ENCODE measurements at regions not wholly inside any gene's neighbourhood (a gene's known extent, or its start where the extent isn't known, plus 50 kb on each side); places are given as distances from the start of the nearest gene placed in this dataset.

DNA sequence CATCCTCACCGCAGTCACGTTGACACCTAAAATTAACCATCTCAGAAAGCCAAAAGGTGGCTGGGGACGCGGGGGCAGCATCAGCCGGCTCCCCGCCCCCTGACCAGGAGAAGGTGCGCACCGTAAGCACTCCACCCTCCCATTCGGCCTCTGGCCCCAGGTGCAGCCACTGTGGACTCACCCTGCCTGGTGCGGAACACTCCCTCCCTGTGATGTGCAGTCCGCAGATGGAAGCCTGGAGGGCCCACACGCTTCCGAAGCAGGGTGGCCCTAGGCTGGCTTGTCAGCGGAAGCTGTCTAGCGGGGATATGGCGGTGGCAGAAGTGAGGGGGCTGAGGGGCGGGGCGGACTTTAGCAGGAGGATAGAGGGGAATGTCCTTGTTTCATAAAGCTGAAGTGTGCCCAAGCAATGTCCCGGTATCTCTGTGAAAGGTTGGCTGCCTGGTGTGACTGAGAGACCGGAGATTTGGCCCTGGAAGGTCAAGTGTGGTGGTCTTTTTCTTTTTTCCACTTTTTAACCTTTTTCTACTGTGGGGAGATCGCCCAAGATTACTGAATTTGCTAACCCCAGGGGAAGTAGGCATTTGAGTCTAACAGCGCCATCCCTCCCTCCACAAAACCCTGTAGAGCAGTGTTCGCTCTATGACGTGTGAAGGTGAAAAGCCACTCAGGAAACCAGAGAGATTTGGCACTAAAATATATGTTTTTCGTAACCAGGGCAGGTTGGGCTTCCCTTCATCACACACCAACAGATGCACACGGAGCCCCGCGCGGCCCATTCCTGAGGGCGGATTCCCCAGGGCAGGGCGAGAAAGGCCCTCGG, 74.7 kb downstream of the CXCL12 start:
- TF ChIP-seq, protein P1, sequence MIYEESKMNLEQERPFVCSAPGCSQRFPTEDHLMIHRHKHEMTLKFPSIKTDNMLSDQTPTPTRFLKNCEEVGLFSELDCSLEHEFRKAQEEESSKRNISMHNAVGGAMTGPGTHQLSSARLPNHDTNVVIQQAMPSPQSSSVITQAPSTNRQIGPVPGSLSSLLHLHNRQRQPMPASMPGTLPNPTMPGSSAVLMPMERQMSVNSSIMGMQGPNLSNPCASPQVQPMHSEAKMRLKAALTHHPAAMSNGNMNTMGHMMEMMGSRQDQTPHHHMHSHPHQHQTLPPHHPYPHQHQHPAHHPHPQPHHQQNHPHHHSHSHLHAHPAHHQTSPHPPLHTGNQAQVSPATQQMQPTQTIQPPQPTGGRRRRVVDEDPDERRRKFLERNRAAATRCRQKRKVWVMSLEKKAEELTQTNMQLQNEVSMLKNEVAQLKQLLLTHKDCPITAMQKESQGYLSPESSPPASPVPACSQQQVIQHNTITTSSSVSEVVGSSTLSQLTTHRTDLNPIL (CRISPR knock-in tag; IDR thresholded peaks at IDR 0.05; ENCODE audit: low read depth), result no peak
- no peak for TF ChIP-seq ZFP3 (CRISPR knock-in tag; IDR thresholded peaks at IDR 0.05)
- no peak for TF ChIP-seq OSR1 (CRISPR knock-in tag; IDR thresholded peaks at IDR 0.05)
- TF ChIP-seq ESRRG (CRISPR knock-in tag; IDR thresholded peaks at IDR 0.05), result no peak
- no peak for ATAC-seq

DNA sequence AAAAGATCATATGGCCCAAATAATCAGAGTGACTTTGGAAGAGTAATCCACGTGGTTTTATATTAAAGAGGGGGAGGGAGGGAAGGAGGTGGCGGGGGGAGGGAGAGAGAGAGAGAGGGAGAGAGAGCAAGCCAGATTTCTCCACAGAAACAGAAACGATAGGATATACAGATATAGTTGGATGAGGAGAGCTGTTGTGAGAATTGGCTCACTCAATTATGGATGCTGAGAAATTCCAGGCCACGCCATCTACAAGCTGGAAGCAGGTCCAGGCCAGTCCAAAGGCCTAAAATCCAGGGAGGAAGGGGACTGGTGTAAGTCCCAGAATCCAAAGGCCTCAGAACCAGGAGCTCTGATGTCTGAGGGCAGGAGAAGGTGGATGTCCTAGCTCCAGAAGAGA, 75.5 kb downstream of the CXCL12 start:
- ATAC-seq, result no peak
- TF ChIP-seq GLIS3 (CRISPR knock-in tag; IDR thresholded peaks at IDR 0.05), result no peak
- TF ChIP-seq SNAI2 (CRISPR knock-in tag; IDR thresholded peaks at IDR 0.05), result no peak
- TF ChIP-seq ZFP30 (CRISPR knock-in tag; IDR thresholded peaks at IDR 0.05), result no peak
- no peak for TF ChIP-seq PPARA (CRISPR knock-in tag; IDR thresholded peaks at IDR 0.05; ENCODE audit: borderline replicate concordance)
- TF ChIP-seq, protein P2, sequence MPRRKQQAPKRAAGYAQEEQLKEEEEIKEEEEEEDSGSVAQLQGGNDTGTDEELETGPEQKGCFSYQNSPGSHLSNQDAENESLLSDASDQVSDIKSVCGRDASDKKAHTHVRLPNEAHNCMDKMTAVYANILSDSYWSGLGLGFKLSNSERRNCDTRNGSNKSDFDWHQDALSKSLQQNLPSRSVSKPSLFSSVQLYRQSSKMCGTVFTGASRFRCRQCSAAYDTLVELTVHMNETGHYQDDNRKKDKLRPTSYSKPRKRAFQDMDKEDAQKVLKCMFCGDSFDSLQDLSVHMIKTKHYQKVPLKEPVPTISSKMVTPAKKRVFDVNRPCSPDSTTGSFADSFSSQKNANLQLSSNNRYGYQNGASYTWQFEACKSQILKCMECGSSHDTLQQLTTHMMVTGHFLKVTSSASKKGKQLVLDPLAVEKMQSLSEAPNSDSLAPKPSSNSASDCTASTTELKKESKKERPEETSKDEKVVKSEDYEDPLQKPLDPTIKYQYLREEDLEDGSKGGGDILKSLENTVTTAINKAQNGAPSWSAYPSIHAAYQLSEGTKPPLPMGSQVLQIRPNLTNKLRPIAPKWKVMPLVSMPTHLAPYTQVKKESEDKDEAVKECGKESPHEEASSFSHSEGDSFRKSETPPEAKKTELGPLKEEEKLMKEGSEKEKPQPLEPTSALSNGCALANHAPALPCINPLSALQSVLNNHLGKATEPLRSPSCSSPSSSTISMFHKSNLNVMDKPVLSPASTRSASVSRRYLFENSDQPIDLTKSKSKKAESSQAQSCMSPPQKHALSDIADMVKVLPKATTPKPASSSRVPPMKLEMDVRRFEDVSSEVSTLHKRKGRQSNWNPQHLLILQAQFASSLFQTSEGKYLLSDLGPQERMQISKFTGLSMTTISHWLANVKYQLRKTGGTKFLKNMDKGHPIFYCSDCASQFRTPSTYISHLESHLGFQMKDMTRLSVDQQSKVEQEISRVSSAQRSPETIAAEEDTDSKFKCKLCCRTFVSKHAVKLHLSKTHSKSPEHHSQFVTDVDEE (CRISPR knock-in tag; IDR thresholded peaks at IDR 0.05), result no peak
- no peak for TF ChIP-seq TOX (CRISPR knock-in tag; IDR thresholded peaks at IDR 0.05; ENCODE audit: borderline replicate concordance)
- TF ChIP-seq, protein P3, sequence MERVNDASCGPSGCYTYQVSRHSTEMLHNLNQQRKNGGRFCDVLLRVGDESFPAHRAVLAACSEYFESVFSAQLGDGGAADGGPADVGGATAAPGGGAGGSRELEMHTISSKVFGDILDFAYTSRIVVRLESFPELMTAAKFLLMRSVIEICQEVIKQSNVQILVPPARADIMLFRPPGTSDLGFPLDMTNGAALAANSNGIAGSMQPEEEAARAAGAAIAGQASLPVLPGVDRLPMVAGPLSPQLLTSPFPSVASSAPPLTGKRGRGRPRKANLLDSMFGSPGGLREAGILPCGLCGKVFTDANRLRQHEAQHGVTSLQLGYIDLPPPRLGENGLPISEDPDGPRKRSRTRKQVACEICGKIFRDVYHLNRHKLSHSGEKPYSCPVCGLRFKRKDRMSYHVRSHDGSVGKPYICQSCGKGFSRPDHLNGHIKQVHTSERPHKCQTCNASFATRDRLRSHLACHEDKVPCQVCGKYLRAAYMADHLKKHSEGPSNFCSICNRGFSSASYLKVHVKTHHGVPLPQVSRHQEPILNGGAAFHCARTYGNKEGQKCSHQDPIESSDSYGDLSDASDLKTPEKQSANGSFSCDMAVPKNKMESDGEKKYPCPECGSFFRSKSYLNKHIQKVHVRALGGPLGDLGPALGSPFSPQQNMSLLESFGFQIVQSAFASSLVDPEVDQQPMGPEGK (CRISPR knock-in tag; IDR thresholded peaks at IDR 0.05; ENCODE audit: borderline replicate concordance), result no peak
- no peak for TF ChIP-seq ZNF565 (CRISPR knock-in tag; conservative IDR thresholded peaks at IDR 0.05; ENCODE audit: low read depth)
- no peak for TF ChIP-seq ARNTL (CRISPR knock-in tag; IDR thresholded peaks at IDR 0.05; ENCODE audit: borderline replicate concordance, low read depth)
- TF ChIP-seq, protein P1 (CRISPR knock-in tag; IDR thresholded peaks at IDR 0.05; ENCODE audit: low read depth), result no peak
- no peak for TF ChIP-seq OSR1 (CRISPR knock-in tag; IDR thresholded peaks at IDR 0.05)
- TF ChIP-seq, protein P4, sequence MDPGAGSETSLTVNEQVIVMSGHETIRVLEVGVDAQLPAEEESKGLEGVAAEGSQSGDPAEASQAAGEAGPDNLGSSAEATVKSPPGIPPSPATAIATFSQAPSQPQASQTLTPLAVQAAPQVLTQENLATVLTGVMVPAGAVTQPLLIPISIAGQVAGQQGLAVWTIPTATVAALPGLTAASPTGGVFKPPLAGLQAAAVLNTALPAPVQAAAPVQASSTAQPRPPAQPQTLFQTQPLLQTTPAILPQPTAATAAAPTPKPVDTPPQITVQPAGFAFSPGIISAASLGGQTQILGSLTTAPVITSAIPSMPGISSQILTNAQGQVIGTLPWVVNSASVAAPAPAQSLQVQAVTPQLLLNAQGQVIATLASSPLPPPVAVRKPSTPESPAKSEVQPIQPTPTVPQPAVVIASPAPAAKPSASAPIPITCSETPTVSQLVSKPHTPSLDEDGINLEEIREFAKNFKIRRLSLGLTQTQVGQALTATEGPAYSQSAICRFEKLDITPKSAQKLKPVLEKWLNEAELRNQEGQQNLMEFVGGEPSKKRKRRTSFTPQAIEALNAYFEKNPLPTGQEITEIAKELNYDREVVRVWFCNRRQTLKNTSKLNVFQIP (CRISPR knock-in tag; IDR thresholded peaks at IDR 0.05; ENCODE audit: borderline replicate concordance, low read depth), result no peak
- TF ChIP-seq ZC3H10 (CRISPR knock-in tag; IDR thresholded peaks at IDR 0.05), result no peak
- no peak for TF ChIP-seq ZFP3 (CRISPR knock-in tag; IDR thresholded peaks at IDR 0.05)

DNA sequence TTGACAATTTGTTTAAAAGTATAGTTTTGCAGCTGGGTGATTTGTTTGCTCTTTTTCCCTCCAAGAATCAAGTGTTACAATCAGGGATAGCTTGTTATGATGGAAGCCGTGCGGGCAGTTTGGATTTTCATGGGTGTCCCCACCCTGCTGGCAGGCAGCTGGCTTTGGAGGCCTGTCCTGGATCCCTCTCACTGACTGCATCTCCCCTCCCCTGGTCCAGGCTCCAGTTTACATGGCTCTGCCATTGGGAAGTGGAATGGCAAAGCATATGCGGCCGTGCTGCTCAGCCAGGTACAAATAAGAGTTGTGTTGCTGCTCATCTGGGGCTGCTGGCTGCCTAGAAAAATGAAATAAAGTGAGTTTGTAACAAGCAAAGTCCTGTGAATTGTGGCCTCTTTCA, 76.0 kb downstream of the CXCL12 start:
- ATAC-seq, result no peak
- TF ChIP-seq GLIS3 (CRISPR knock-in tag; IDR thresholded peaks at IDR 0.05) (no peak), ZNF70 (CRISPR knock-in tag; IDR thresholded peaks at IDR 0.05) (no peak), ARNTL (CRISPR knock-in tag; IDR thresholded peaks at IDR 0.05; ENCODE audit: borderline replicate concordance, low read depth) (no peak), ESRRG (CRISPR knock-in tag; IDR thresholded peaks at IDR 0.05) (no peak), RARB (CRISPR knock-in tag; IDR thresholded peaks at IDR 0.05) (no peak), TOX (CRISPR knock-in tag; IDR thresholded peaks at IDR 0.05; ENCODE audit: borderline replicate concordance) (no peak), PPARA (CRISPR knock-in tag; IDR thresholded peaks at IDR 0.05; ENCODE audit: borderline replicate concordance) (no peak), ISL1 (CRISPR knock-in tag; IDR thresholded peaks at IDR 0.05) (no peak)
- TF ChIP-seq, protein P1 (CRISPR knock-in tag; IDR thresholded peaks at IDR 0.05; ENCODE audit: low read depth), result no peak
- TF ChIP-seq, protein P5, sequence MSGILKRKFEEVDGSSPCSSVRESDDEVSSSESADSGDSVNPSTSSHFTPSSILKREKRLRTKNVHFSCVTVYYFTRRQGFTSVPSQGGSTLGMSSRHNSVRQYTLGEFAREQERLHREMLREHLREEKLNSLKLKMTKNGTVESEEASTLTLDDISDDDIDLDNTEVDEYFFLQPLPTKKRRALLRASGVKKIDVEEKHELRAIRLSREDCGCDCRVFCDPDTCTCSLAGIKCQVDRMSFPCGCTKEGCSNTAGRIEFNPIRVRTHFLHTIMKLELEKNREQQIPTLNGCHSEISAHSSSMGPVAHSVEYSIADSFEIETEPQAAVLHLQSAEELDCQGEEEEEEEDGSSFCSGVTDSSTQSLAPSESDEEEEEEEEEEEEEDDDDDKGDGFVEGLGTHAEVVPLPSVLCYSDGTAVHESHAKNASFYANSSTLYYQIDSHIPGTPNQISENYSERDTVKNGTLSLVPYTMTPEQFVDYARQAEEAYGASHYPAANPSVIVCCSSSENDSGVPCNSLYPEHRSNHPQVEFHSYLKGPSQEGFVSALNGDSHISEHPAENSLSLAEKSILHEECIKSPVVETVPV (CRISPR knock-in tag; IDR thresholded peaks at IDR 0.05), result no peak
- TF ChIP-seq, protein P3 (CRISPR knock-in tag; IDR thresholded peaks at IDR 0.05; ENCODE audit: borderline replicate concordance), result no peak

All from SK-N-SH treated with all-trans-retinoic acid at 6 μM for 48 hours (cell line).